ENCODE measurements at regions not wholly inside any gene's neighbourhood (a gene's known extent, or its start where the extent isn't known, plus 50 kb on each side); places are given as distances from the start of the nearest gene placed in this dataset.

- TF ChIP-seq CTCF (conservative IDR thresholded peaks at IDR 0.05) (no peak), ZFX (IDR thresholded peaks at IDR 0.05) (no peak)
Measured at GRCh38 chr20:50256577-50256976, 65.9 kb downstream of the CEBPB start.
